ENCODE measurements at regions not wholly inside any gene's neighbourhood (a gene's known extent, or its start where the extent isn't known, plus 50 kb on each side); places are given as distances from the start of the nearest gene placed in this dataset.

GRCh38 chr20:23161244-23161891, 75.2 kb upstream of the CD93 start:
- ATAC-seq (peak; percentile 64), DNase-seq (no peak)
- Histone ChIP-seq H3K27ac (peak overlapping the region; percentile 66), H3K4me1 (peaks cover 54% of the 10 kb centered on the region), H3K9me3 (no peaks in the 10 kb centered on the region), H3K4me3 (no peak overlapping the region), H3K27me3 (no peaks in the 10 kb centered on the region), H3K36me3 (no peaks in the 10 kb centered on the region)
- intact Hi-C loops (cut with DNase I), result no loop called here
- no peak for TF ChIP-seq CTCF (IDR thresholded peaks at IDR 0.05)

GRCh38 chr20:23160536-23161243, 74.6 kb upstream of the CD93 start:
- Histone ChIP-seq H3K27me3 (no peaks in the 10 kb centered on the region), H3K27ac (peak overlapping the region; percentile 66), H3K4me3 (no peak overlapping the region), H3K4me1 (peaks cover 57% of the 10 kb centered on the region), H3K9me3 (no peaks in the 10 kb centered on the region), H3K36me3 (no peaks in the 10 kb centered on the region)
- DNase-seq, result no peak
- TF ChIP-seq CTCF (IDR thresholded peaks at IDR 0.05), result no peak
- ATAC-seq, result no peak
- intact Hi-C loops (cut with DNase I), result no loop called here

GRCh38 chr20:23159947-23160318, 73.8 kb upstream of the CD93 start:
- no peaks in the 10 kb centered on the region for H3K9me3 ChIP-seq
- no peaks in the 10 kb centered on the region for H3K27me3 ChIP-seq
- peak overlapping the region; percentile 66 for H3K27ac ChIP-seq
- no peak for TF ChIP-seq CTCF (IDR thresholded peaks at IDR 0.05)
- DNase-seq, result no peak
- ATAC-seq, result no peak
- H3K4me1 ChIP-seq, result peaks cover 60% of the 10 kb centered on the region
- intact Hi-C loops (cut with DNase I), result no loop called here
- no peak overlapping the region for H3K4me3 ChIP-seq
- no peaks in the 10 kb centered on the region for H3K36me3 ChIP-seq

GRCh38 chr20:23159256-23159946, 73.3 kb upstream of the CD93 start:
- Histone ChIP-seq H3K4me1 (peaks cover 63% of the 10 kb centered on the region), H3K9me3 (no peaks in the 10 kb centered on the region), H3K27me3 (no peaks in the 10 kb centered on the region), H3K27ac (peak overlapping the region; percentile 18), H3K4me3 (no peak overlapping the region), H3K36me3 (no peaks in the 10 kb centered on the region)
- no peak for DNase-seq
- ATAC-seq, result peak; percentile 50
- no peak for TF ChIP-seq CTCF (IDR thresholded peaks at IDR 0.05)
- intact Hi-C loops (cut with DNase I), result no loop called here

GRCh38 chr20:23157734-23158133, 71.6 kb upstream of the CD93 start:
- ATAC-seq (no peak), DNase-seq (no peak)
- no peaks in the 10 kb centered on the region for H3K27me3 ChIP-seq
- H3K4me3 ChIP-seq, result no peak overlapping the region
- H3K27ac ChIP-seq, result peak overlapping the region; percentile 18
- intact Hi-C loops (cut with DNase I), result no loop called here
- H3K4me1 ChIP-seq, result peaks cover 59% of the 10 kb centered on the region
- no peaks in the 10 kb centered on the region for H3K36me3 ChIP-seq
- TF ChIP-seq CTCF (IDR thresholded peaks at IDR 0.05), result no peak
- no peaks in the 10 kb centered on the region for H3K9me3 ChIP-seq
